Neural crest cell (in vitro differentiated cells): ENCODE measurements at regions not wholly inside any gene's neighbourhood (a gene's known extent, or its start where the extent isn't known, plus 50 kb on each side); places are given as distances from the start of the nearest gene placed in this dataset.

Experiments
- DNase-seq: peaks from one replicate; pipeline ENCODE4 v3.0.0; 2021; ENCODE audit warnings: low read depth, mixed read lengths, low spot score
- H3K27ac Mint-ChIP-seq: one replicate; pipeline ENCODE4 v1.8.0; 2021; ENCODE audit warnings: mild to moderate bottlenecking, mixed read lengths; ENCODE audit not compliant: unreplicated experiment
- H3K27me3 Mint-ChIP-seq: 2 replicates; pipeline ENCODE4 v1.8.0; 2021; ENCODE audit warnings: low read depth, mild to moderate bottlenecking, mixed read lengths
- H3K36me3 Mint-ChIP-seq: 2 replicates; pipeline ENCODE4 v1.8.0; 2021; ENCODE audit warnings: low read depth, mild to moderate bottlenecking, mixed read lengths
- H3K4me1 Mint-ChIP-seq: 2 replicates; pipeline ENCODE4 v1.8.0; 2021; ENCODE audit warnings: mixed read lengths
- H3K4me3 Mint-ChIP-seq: one replicate; pipeline ENCODE4 v1.8.0; 2021; ENCODE audit warnings: mild to moderate bottlenecking, mixed read lengths
- H3K9me3 Mint-ChIP-seq: 2 replicates; pipeline ENCODE4 v1.8.0; 2021; ENCODE audit warnings: mixed read lengths
- TF ChIP-seq, protein P1 (sequence below): fragments of 200-600 bp; sonication (generic); conservative IDR thresholded peaks from 2 replicates; pipeline ENCODE4 v1.5.0; 2021; ENCODE audit warnings: antibody characterized with exemption, mild to moderate bottlenecking

DNA sequence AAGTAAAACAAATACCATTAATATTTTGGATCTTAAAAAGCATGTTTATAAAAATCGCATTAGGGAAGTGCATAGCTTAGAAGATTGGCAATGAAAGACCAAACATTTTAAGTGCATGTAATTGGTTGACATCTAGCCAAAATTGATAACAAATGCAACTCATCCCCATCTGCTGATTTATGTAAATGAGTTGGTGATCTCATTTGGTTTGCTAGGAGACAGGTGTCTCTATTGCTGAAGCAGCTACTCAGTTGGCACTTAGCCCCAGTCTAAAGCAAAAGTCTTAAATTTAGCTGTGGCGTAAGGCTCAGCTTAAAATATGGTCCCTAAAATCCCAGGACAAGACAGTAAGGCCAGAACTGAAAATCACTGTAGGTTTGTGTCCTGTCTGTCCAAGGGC, 113.5 kb upstream of the CHL1 start:
- H3K9me3 Mint-ChIP-seq: peaks cover 5% of the 10 kb centered on the region
- no peak overlapping the region for H3K27ac Mint-ChIP-seq
- no peaks in the 10 kb centered on the region for H3K36me3 Mint-ChIP-seq
- peaks cover 2% of the 10 kb centered on the region for H3K27me3 Mint-ChIP-seq
- H3K4me3 Mint-ChIP-seq: no peak overlapping the region
- TF ChIP-seq, protein P1, sequence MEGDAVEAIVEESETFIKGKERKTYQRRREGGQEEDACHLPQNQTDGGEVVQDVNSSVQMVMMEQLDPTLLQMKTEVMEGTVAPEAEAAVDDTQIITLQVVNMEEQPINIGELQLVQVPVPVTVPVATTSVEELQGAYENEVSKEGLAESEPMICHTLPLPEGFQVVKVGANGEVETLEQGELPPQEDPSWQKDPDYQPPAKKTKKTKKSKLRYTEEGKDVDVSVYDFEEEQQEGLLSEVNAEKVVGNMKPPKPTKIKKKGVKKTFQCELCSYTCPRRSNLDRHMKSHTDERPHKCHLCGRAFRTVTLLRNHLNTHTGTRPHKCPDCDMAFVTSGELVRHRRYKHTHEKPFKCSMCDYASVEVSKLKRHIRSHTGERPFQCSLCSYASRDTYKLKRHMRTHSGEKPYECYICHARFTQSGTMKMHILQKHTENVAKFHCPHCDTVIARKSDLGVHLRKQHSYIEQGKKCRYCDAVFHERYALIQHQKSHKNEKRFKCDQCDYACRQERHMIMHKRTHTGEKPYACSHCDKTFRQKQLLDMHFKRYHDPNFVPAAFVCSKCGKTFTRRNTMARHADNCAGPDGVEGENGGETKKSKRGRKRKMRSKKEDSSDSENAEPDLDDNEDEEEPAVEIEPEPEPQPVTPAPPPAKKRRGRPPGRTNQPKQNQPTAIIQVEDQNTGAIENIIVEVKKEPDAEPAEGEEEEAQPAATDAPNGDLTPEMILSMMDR: no peak
- DNase-seq: no peak
- H3K4me1 Mint-ChIP-seq: no peaks in the 10 kb centered on the region

GRCh38 chr3:85180-85579, 111.4 kb upstream of the CHL1 start:
- Mint-ChIP-seq H3K4me3 (no peak overlapping the region), H3K4me1 (no peaks in the 10 kb centered on the region), H3K27ac (no peak overlapping the region), H3K27me3 (peaks cover 4% of the 10 kb centered on the region), H3K9me3 (peaks cover 5% of the 10 kb centered on the region), H3K36me3 (no peaks in the 10 kb centered on the region)
- DNase-seq: no peak
- TF ChIP-seq, protein P1: no peak

GRCh38 chr3:88267-88666, 108.3 kb upstream of the CHL1 start:
- no peak for DNase-seq
- Mint-ChIP-seq H3K36me3 (no peaks in the 10 kb centered on the region), H3K4me1 (no peaks in the 10 kb centered on the region), H3K27ac (no peak overlapping the region), H3K4me3 (no peak overlapping the region), H3K27me3 (peaks cover 4% of the 10 kb centered on the region), H3K9me3 (peaks cover 5% of the 10 kb centered on the region)
- TF ChIP-seq, protein P1: no peak

DNA sequence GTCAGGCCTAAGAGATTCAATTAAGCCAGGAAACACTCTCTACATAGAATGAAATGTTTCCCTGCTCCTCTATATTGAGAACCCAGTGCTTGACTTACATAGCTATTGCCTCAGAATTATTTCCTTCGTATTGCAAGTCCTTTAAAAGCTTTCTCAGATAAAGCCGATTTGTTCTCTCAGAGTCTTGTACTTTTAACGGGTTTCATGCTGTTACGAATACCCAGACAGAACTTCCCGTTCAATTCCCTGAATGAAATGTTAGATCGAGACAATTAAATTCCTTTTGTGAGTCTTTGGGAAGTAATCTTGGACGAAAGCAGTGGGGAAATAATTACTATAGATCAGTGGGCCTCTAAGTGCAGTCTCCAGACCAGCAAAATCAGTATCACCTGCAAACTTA, 102.8 kb upstream of the CHL1 start:
- TF ChIP-seq, protein P1: no peak
- peaks cover 9% of the 10 kb centered on the region for H3K4me1 Mint-ChIP-seq
- no peak overlapping the region for H3K27ac Mint-ChIP-seq
- no peak for DNase-seq
- no peak overlapping the region for H3K4me3 Mint-ChIP-seq
- H3K36me3 Mint-ChIP-seq: no peaks in the 10 kb centered on the region
- H3K9me3 Mint-ChIP-seq: peaks cover 3% of the 10 kb centered on the region
- H3K27me3 Mint-ChIP-seq: no peaks in the 10 kb centered on the region

GRCh38 chr3:96259-96658, 100.3 kb upstream of the CHL1 start:
- DNase-seq: no peak
- no peaks in the 10 kb centered on the region for H3K36me3 Mint-ChIP-seq
- no peak overlapping the region for H3K4me3 Mint-ChIP-seq
- peaks cover 24% of the 10 kb centered on the region for H3K4me1 Mint-ChIP-seq
- H3K9me3 Mint-ChIP-seq: peaks cover 3% of the 10 kb centered on the region
- H3K27me3 Mint-ChIP-seq: no peaks in the 10 kb centered on the region
- TF ChIP-seq, protein P1: no peak
- H3K27ac Mint-ChIP-seq: no peak overlapping the region
